Activated CD4-positive, alpha-beta T cell treated with anti-CD3 and anti-CD28 coated beads for 1 hour (primary cell): ENCODE measurements at regions not wholly inside any gene's neighbourhood (a gene's known extent, or its start where the extent isn't known, plus 50 kb on each side); places are given as distances from the start of the nearest gene placed in this dataset.
"Not testable (repeated sequence)": the region's sequence is repeated elsewhere in the genome, so short reads cannot be mapped to it uniquely, and the experiment has no call there.

ENCODE experiments used
- DNase-seq: peaks from one replicate; pipeline ENCODE4 v3.0.0-alpha.2; 2020

- DNase-seq, result not testable (repeated sequence)
These were observed 224.7 kb upstream of the NEBL start for GRCh38 chr10:21121822-21122221.

GRCh38 chr10:21114683-21115082 lies 217.6 kb upstream of the NEBL start:
- DNase-seq, result no peak

- no peak for DNase-seq
These were observed 213.2 kb upstream of the NEBL start for GRCh38 chr10:21110358-21110757.

GRCh38 chr10:21106931-21107330 lies 209.8 kb upstream of the NEBL start:
- DNase-seq, result not testable (repeated sequence)

- DNase-seq, result not testable (repeated sequence)
These were observed 208.2 kb upstream of the NEBL start for GRCh38 chr10:21105331-21105730.

- DNase-seq, result no peak
These were observed 203.9 kb upstream of the NEBL start for GRCh38 chr10:21100871-21101514.

GRCh38 chr10:21100190-21100589 lies 203.1 kb upstream of the NEBL start:
- DNase-seq, result no peak

- DNase-seq, result no peak
These were observed 202.4 kb upstream of the NEBL start for GRCh38 chr10:21099291-21100062.

- DNase-seq, result no peak
These were observed 200.8 kb upstream of the NEBL start for GRCh38 chr10:21097926-21098355.

- DNase-seq, result no peak
These were observed 198.5 kb upstream of the NEBL start for GRCh38 chr10:21095494-21096055.

- no peak for DNase-seq
These were observed 198.0 kb upstream of the NEBL start for GRCh38 chr10:21095073-21095472.

GRCh38 chr10:21092683-21093524 lies 195.8 kb upstream of the NEBL start:
- no peak for DNase-seq

- no peak for DNase-seq
These were observed 193.5 kb upstream of the NEBL start for GRCh38 chr10:21090609-21091082.

GRCh38 chr10:21087476-21087875 lies 190.4 kb upstream of the NEBL start:
- no peak for DNase-seq

GRCh38 chr10:21084700-21085099 lies 187.6 kb upstream of the NEBL start:
- DNase-seq, result no peak

GRCh38 chr10:21083861-21084260 lies 186.8 kb upstream of the NEBL start:
- DNase-seq, result no peak

- no peak for DNase-seq
These were observed 185.1 kb upstream of the NEBL start for GRCh38 chr10:21082206-21082605.

GRCh38 chr10:21080261-21080660 lies 183.2 kb upstream of the NEBL start:
- DNase-seq, result no peak

- no peak for DNase-seq
These were observed 182.2 kb upstream of the NEBL start for GRCh38 chr10:21079330-21079658.

- no peak for DNase-seq
These were observed 181.6 kb upstream of the NEBL start for GRCh38 chr10:21078410-21079329.

- DNase-seq, result no peak
These were observed 180.6 kb upstream of the NEBL start for GRCh38 chr10:21077681-21078080.

GRCh38 chr10:21076381-21076780 lies 179.3 kb upstream of the NEBL start:
- DNase-seq, result no peak
